NT2/D1 (cell line): ENCODE measurements at regions not wholly inside any gene's neighbourhood (a gene's known extent, or its start where the extent isn't known, plus 50 kb on each side); places are given as distances from the start of the nearest gene placed in this dataset.
"Not testable (repeated sequence)": the region's sequence is repeated elsewhere in the genome, so short reads cannot be mapped to it uniquely, and the experiment has no call there.

Experiments used
- SUZ12 ChIP-seq: IDR thresholded peaks from 2 replicates; pipeline ENCODE4 v1.6.1; 2011; ENCODE audit not compliant: insufficient read length, insufficient read depth; ENCODE audit errors: extremely low read depth
- YY1 ChIP-seq: IDR thresholded peaks from 2 replicates; pipeline ENCODE4 v1.6.1; 2011; ENCODE audit not compliant: insufficient read length, insufficient read depth
- ZNF274 ChIP-seq: IDR thresholded peaks from 2 replicates; pipeline ENCODE4 v1.6.1; 2011; ENCODE audit warnings: mild to moderate bottlenecking, low read depth, low read length

DNA sequence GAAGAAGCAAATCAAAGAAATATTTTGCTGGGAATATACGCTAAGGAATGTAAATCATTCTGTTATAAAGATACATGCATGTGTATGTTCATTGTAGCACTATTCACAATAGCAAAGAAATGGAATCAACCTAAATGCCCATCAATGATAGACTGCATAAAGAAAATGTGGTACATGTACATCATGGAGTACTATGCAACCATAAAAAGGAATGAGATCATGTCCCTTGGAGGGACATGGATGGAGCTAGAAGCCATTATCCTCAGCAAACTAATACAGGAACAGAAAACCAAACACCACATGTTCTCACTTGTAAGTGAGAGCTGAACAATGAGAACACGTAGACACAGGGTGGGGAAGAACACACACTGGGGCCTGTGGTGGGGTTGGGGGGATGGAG lies 100.7 kb downstream of the FOXD2 start:
- not testable (repeated sequence) for TF ChIP-seq YY1, ZNF274, SUZ12
